MM.1S (cell line): ENCODE measurements at regions not wholly inside any gene's neighbourhood (a gene's known extent, or its start where the extent isn't known, plus 50 kb on each side); places are given as distances from the start of the nearest gene placed in this dataset.

Experiments used
- DNase-seq: peaks from one replicate; pipeline ENCODE4 v3.0.0-alpha.2; 2015
- H2AFZ ChIP-seq: fragments of 300-600 bp; sonication (generic); 2 replicates; pipeline ENCODE4 v1.6.0; 2016; ENCODE audit warnings: antibody characterized with exemption, low read length
- H3F3A ChIP-seq: fragments of 300-600 bp; sonication (generic); 2 replicates; pipeline ENCODE4 v1.6.1; 2016; ENCODE audit warnings: mild to moderate bottlenecking, antibody characterized with exemption, low read length, moderate library complexity, mixed read lengths; ENCODE audit not compliant: insufficient read depth
- H3K27ac ChIP-seq: fragments of 300-600 bp; sonication (generic); 2 replicates; pipeline ENCODE4 v1.5.1; 2016; ENCODE audit warnings: mild to moderate bottlenecking, low read length
- H3K27me3 ChIP-seq: fragments of 300-600 bp; sonication (generic); replicated peaks from 2 replicates; pipeline ENCODE4 v1.6.0; 2016; ENCODE audit warnings: low read length; ENCODE audit not compliant: insufficient read depth
- H3K36me3 ChIP-seq: fragments of 300-600 bp; sonication (generic); replicated peaks from 2 replicates; pipeline ENCODE4 v1.6.1; 2016; ENCODE audit warnings: mild to moderate bottlenecking, low read length, mixed read lengths; ENCODE audit not compliant: insufficient read depth
- H3K4me1 ChIP-seq: fragments of 300-600 bp; sonication (generic); 2 replicates; pipeline ENCODE4 v1.6.1; 2016; ENCODE audit warnings: low read length, mixed read lengths
- H3K4me2 ChIP-seq: fragments of 300-600 bp; sonication (generic); 2 replicates; pipeline ENCODE4 v1.6.0; 2016; ENCODE audit warnings: low read depth, low read length
- H3K4me3 ChIP-seq: fragments of 300-600 bp; sonication (generic); 2 replicates; pipeline ENCODE4 v1.5.1; 2016; ENCODE audit warnings: low read length, mixed read lengths
- H3K79me2 ChIP-seq: fragments of 300-600 bp; sonication (generic); 2 replicates; pipeline ENCODE4 v1.6.1; 2016; ENCODE audit warnings: mixed run types, low read length, mixed read lengths
- H3K9ac ChIP-seq: fragments of 300-600 bp; sonication (generic); 2 replicates; pipeline ENCODE4 v1.6.1; 2016; ENCODE audit warnings: low read length, mixed read lengths
- H3K9me2 ChIP-seq: fragments of 300-600 bp; sonication (generic); replicated peaks from 2 replicates; pipeline ENCODE4 v1.6.1; 2016; ENCODE audit warnings: mild to moderate bottlenecking, low read length, mixed read lengths; ENCODE audit not compliant: insufficient read depth
- H3K9me3 ChIP-seq: fragments of 300-600 bp; sonication (generic); replicated peaks from 2 replicates; pipeline ENCODE4 v1.6.1; 2016; ENCODE audit warnings: mild to moderate bottlenecking, low read length, mixed read lengths; ENCODE audit not compliant: insufficient read depth
- H4K20me1 ChIP-seq: fragments of 300-600 bp; sonication (generic); 2 replicates; pipeline ENCODE4 v1.6.1; 2016; ENCODE audit warnings: mild to moderate bottlenecking, low read length, moderate library complexity, mixed read lengths; ENCODE audit not compliant: insufficient read depth
- EZH2 ChIP-seq: fragments of 300-600 bp; sonication (generic); optimal IDR thresholded peaks from 2 replicates; pipeline ENCODE3; 2017; ENCODE audit warnings: low read depth, mild to moderate bottlenecking, antibody characterized with exemption, low read length, mixed read lengths
- EZH2phosphoT487 ChIP-seq: fragments of 300-600 bp; sonication (generic); IDR thresholded peaks from 2 replicates; pipeline ENCODE4 v1.6.1; 2018; ENCODE audit warnings: antibody characterized with exemption, low read length
- TF ChIP-seq, protein P1 (sequence below): fragments of 300-600 bp; sonication (generic); IDR thresholded peaks from 2 replicates; pipeline ENCODE4 v1.5.1; 2016; ENCODE audit warnings: antibody characterized with exemption, low read length, mixed read lengths

- no peak overlapping the region for H2AFZ ChIP-seq
- no peaks in the 10 kb centered on the region for H3K9me3 ChIP-seq
- no peaks in the 10 kb centered on the region for H3F3A ChIP-seq
- H3K79me2 ChIP-seq: no peaks in the 10 kb centered on the region
- H3K27ac ChIP-seq: no peak overlapping the region
- H3K9ac ChIP-seq: no peak overlapping the region
- no peaks in the 10 kb centered on the region for H3K36me3 ChIP-seq
- TF ChIP-seq, protein P1, sequence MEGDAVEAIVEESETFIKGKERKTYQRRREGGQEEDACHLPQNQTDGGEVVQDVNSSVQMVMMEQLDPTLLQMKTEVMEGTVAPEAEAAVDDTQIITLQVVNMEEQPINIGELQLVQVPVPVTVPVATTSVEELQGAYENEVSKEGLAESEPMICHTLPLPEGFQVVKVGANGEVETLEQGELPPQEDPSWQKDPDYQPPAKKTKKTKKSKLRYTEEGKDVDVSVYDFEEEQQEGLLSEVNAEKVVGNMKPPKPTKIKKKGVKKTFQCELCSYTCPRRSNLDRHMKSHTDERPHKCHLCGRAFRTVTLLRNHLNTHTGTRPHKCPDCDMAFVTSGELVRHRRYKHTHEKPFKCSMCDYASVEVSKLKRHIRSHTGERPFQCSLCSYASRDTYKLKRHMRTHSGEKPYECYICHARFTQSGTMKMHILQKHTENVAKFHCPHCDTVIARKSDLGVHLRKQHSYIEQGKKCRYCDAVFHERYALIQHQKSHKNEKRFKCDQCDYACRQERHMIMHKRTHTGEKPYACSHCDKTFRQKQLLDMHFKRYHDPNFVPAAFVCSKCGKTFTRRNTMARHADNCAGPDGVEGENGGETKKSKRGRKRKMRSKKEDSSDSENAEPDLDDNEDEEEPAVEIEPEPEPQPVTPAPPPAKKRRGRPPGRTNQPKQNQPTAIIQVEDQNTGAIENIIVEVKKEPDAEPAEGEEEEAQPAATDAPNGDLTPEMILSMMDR: no peak
- TF ChIP-seq EZH2 (no peak), EZH2phosphoT487 (no peak)
- H3K4me1 ChIP-seq: no peaks in the 10 kb centered on the region
- H3K9me2 ChIP-seq: no peaks in the 10 kb centered on the region
- DNase-seq: no peak
- H3K4me2 ChIP-seq: no peak overlapping the region
- H4K20me1 ChIP-seq: no peaks in the 10 kb centered on the region
- no peak overlapping the region for H3K4me3 ChIP-seq
- H3K27me3 ChIP-seq: no peaks in the 10 kb centered on the region
These were observed 326.6 kb downstream of the PHKB start for GRCh38 chr16:47787696-47788095.

- Histone ChIP-seq H3K79me2 (no peaks in the 10 kb centered on the region), H3K9me2 (no peaks in the 10 kb centered on the region), H3K27me3 (no peaks in the 10 kb centered on the region), H3K27ac (no peak overlapping the region), H3K4me1 (0 out of 2 replicates have a peak, but pooled peaks cover 3% of the 10 kb centered on the region), H2AFZ (no peak overlapping the region), H3K4me3 (no peak overlapping the region), H3K9me3 (no peaks in the 10 kb centered on the region), H3K36me3 (no peaks in the 10 kb centered on the region), H3K4me2 (no peak overlapping the region), H3F3A (no peaks in the 10 kb centered on the region), H4K20me1 (no peaks in the 10 kb centered on the region), H3K9ac (no peak overlapping the region)
- TF ChIP-seq EZH2phosphoT487 (no peak), EZH2 (no peak)
- TF ChIP-seq, protein P1: no peak
- no peak for DNase-seq
These were observed 320.5 kb downstream of the PHKB start for GRCh38 chr16:47781673-47782072.

DNA sequence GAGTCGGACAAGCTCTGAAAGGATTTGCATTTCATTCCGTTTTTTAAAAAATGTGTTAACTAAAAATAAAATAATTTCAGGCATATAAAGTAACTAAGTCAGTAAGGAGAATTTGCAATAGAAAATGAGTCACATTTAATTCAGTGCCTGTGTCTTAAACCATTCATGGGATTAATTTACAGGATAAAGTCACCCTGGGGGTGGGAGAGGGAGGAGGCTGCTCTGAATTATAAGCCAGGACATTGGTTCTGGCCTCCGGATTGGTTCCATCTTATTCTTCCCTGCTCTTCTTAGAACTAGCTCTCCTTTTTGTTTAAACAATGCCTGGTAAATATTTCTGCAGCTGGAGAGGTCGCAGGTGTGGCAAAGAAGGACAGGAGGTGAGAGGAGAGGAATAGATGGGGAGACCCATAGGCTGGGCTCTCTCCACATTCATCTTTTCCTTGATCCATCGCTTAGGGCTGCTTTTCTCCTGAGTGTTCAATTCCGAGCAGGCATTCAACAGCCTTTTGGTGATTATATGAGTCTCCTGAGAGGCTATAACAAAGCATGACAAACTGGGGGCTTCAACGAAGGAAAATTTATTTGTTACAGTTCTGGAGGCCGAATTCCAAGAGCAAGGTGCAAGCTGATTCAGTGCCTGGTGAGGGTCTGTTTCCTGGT, 319.2 kb downstream of the PHKB start:
- Histone ChIP-seq H3K9ac (no peak overlapping the region), H3K27me3 (no peaks in the 10 kb centered on the region), H3K27ac (no peak overlapping the region), H3K4me1 (0 out of 2 replicates have a peak, but pooled peaks cover 3% of the 10 kb centered on the region), H2AFZ (peak overlapping the region; percentile 88), H3K9me2 (no peaks in the 10 kb centered on the region), H4K20me1 (no peaks in the 10 kb centered on the region), H3K9me3 (no peaks in the 10 kb centered on the region), H3F3A (no peaks in the 10 kb centered on the region), H3K4me2 (peak overlapping the region; percentile 67), H3K36me3 (no peaks in the 10 kb centered on the region), H3K4me3 (no peak overlapping the region), H3K79me2 (no peaks in the 10 kb centered on the region)
- no peak for DNase-seq
- TF ChIP-seq, protein P1: no peak
- TF ChIP-seq EZH2 (no peak), EZH2phosphoT487 (no peak)
